ENCODE measurements at regions not wholly inside any gene's neighbourhood (a gene's known extent, or its start where the extent isn't known, plus 50 kb on each side); places are given as distances from the start of the nearest gene placed in this dataset.

- H3K4me3 ChIP-seq (ENCODE audit: low read depth, low read length) = no peak overlapping the region
- peak; percentile 46 for DNase-seq (ENCODE audit: low read depth)
- no peak for TF ChIP-seq CTCF (conservative IDR thresholded peaks at IDR 0.05; ENCODE audit: low read depth, low read length)
Measured at GRCh38 chr10:92756201-92757065, 66.7 kb downstream of the HHEX start.

GRCh38 chr10:92757066-92757710 lies 67.4 kb downstream of the HHEX start:
- DNase-seq (ENCODE audit: low read depth) = peak; percentile 90
- no peak overlapping the region for H3K4me3 ChIP-seq (ENCODE audit: low read depth, low read length)
- peak; percentile 46 for TF ChIP-seq CTCF (conservative IDR thresholded peaks at IDR 0.05; ENCODE audit: low read depth, low read length)

GRCh38 chr10:92757711-92758104 lies 68.0 kb downstream of the HHEX start:
- no peak overlapping the region for H3K4me3 ChIP-seq (ENCODE audit: low read depth, low read length)
- TF ChIP-seq CTCF (conservative IDR thresholded peaks at IDR 0.05; ENCODE audit: low read depth, low read length) = no peak
- DNase-seq (ENCODE audit: low read depth) = no peak

GRCh38 chr10:92758594-92758993 lies 68.8 kb downstream of the HHEX start:
- TF ChIP-seq CTCF (conservative IDR thresholded peaks at IDR 0.05; ENCODE audit: low read depth, low read length) = no peak
- no peak overlapping the region for H3K4me3 ChIP-seq (ENCODE audit: low read depth, low read length)
- no peak for DNase-seq (ENCODE audit: low read depth)

- peak; percentile 71 for DNase-seq (ENCODE audit: low read depth)
- no peak overlapping the region for H3K4me3 ChIP-seq (ENCODE audit: low read depth, low read length)
- TF ChIP-seq CTCF (conservative IDR thresholded peaks at IDR 0.05; ENCODE audit: low read depth, low read length) = no peak
Measured at GRCh38 chr10:92760609-92761008, 70.9 kb downstream of the HHEX start.

GRCh38 chr10:92761571-92761970 lies 71.8 kb downstream of the HHEX start:
- peak; percentile 27 for DNase-seq (ENCODE audit: low read depth)
- H3K4me3 ChIP-seq (ENCODE audit: low read depth, low read length) = no peak overlapping the region
- TF ChIP-seq CTCF (conservative IDR thresholded peaks at IDR 0.05; ENCODE audit: low read depth, low read length) = no peak

All from choroid plexus epithelial cell (primary cell).